ENCODE measurements at regions not wholly inside any gene's neighbourhood (a gene's known extent, or its start where the extent isn't known, plus 50 kb on each side); places are given as distances from the start of the nearest gene placed in this dataset.
A peak's percentile ranks its signal among the peaks of the same experiment; 100 is the strongest.
"Not testable (repeated sequence)": the region's sequence is repeated elsewhere in the genome, so short reads cannot be mapped to it uniquely, and the experiment has no call there.

DNA sequence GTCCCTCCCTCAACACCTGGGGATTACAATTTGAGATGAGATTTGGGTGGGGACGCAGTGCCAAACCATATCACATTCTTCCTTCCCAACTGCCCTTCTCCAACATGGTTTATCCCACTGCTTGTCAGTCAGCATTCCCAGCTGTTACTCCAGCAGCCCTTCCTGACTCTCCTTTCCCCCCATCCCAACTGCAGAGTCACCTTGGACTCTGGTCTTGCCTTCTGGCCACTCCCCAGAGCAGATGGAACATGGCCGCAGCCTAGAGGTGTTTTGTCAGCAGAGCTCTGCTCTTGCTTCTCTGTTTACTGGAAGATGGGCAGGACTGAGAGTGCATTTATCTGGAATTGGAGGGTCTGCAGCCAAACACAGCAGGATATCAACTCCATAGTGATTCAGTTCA is 51.2 kb upstream of the MEX3C start:
- no peak for DNase-seq (ENCODE audit: low read depth in 4 of 4, low spot score in 1 of 4)

DNA sequence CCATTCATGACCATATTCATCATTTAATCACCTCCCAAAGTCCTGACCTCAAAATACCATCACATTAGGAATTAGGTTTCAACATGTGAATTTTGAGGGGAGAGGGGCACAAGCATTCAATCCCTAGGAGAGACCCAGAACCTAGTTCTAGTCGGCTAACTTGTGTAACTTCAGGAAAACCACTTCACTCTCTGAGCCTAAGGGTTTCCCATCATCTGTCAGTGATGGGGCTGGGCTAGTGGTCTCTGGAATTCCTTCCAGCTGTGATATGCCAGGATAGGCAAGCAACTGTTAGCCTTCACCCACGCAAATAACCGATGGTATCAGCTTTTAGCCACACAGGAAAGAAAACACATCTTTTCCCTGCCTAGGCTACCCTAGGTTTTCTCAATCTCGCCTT is 52.5 kb upstream of the MEX3C start:
- DNase-seq (ENCODE audit: low read depth in 4 of 4, low spot score in 1 of 4) = no peak

DNA sequence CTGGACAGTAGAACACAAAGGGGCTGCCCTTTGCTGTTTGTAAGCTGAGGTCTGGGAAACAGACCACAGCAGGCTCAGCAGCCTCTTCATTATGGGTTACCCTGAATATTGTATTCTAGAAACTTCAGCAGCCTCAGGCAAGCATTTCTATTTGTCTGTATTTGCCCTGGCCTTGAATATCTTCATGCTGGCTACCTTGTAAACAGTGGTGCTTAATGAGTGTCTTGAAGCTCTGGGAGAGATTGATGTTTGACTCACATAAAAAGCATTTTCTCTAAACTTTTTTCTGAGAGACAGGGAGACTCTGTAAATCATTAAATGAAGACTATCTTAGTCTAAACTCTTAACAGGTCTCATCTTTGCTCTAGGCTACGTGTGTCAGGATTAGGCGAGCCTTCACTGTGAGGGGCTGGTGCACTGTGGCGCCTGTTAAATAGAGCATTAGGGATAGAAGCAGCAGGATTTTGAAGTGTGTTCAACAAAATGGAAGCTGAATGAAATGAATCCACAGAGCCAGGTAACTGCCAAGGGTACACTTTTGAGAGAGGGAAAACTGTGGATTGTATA is 53.1 kb upstream of the MEX3C start:
- no peak for DNase-seq (ENCODE audit: low read depth in 4 of 4, low spot score in 1 of 4)

DNA sequence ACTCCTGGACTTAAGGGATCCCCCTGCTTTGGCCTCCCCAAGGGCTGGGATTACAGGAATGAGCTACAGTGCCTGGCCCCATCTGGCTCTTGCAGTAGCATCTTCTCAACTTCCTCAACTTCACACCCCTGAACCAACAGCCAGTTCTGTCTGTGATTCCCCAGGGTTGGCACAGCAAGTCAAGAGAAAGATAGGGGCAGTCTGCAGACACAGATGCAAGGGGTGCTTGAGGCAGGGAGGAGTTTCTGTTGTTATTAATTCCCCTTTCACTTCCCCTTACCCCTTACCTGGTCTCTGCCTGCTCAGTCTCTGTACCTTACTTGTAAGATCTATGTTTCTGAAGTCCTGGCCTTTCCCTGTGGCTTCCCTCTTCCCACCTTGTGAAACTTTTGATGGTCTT is 54.1 kb upstream of the MEX3C start:
- DNase-seq (ENCODE audit: low read depth in 4 of 4, low spot score in 1 of 4) = no peak

DNA sequence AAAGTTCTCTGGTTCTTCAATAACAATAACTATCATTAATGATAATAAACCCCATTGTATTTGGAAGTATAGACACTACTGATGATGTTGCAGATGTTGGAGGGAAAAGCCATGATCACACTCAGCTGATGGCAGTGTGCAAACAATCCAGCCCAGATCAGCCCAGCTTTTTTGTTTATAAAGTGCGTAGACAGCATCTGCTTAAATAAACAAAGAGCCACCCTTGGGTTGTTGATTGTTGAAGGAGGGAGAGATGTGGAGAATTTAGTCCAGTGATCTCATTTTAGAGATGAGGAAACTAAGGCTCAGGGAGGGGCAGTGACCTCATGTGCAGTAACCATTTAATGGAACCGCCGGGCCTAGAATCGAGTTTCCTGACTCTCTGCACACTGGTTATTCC is 56.0 kb upstream of the MEX3C start:
- no peak for DNase-seq (ENCODE audit: low read depth in 4 of 4, low spot score in 1 of 4)

DNA sequence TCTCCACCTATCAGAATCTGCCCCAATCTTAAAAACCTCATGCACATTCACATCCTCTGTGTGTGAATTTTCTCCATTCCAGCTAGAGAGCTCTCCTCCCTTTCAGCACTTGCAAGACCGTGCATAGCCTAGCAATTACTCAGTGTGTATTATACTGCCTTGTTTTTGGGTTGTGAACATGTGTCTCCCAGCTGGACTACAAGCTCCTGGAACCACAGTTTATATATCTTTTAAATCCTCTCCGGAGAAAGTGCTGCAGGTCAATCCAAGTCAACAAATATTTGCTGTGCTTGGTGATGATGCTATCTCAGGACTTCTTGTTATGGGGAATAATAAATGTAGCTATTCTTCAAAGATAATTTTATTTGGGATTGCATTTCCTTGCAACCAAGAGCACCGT is 58.2 kb upstream of the MEX3C start:
- no peak for DNase-seq (ENCODE audit: low read depth in 4 of 4, low spot score in 1 of 4)

DNA sequence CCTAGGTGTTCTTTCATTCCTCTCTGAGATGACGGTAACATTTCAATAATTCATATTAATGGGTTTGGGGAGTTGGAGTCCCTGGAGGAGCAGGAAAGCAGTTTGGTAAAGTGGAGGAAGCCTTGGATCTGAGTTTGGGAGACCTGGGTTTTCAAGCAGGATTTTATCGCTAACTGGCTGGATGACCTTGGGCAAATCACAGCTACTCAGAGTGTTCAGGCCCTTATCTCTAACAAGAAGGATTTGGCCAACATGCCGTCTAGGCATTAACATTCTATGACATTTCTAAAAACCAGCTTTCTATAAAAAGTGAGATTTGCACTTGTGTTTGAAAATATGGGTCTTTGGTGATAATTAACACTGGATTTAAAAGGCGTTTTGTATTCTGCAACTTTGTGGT is 59.7 kb upstream of the MEX3C start:
- no peak for DNase-seq (ENCODE audit: low read depth in 4 of 4, low spot score in 1 of 4)

DNA sequence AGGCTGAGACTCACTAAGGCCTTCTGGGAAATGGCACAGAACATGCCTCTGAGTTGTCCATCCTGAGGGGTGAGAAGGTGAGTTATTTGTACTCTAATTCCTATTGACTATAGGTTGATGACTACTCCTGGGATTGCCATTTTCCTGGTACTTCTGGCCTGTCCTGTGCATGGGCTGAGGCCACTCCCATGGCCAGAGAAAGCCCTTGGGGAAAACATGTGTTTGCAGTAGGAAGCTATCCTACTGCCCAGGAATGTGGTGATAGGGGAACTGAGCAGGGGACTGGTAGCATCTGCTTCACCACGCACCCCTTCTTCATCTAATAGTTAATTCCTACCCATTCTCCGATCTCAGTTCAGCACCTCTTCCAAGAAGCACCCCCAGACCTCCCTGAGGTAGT is 62.6 kb upstream of the MEX3C start:
- DNase-seq (ENCODE audit: low read depth in 4 of 4, low spot score in 1 of 4) = no peak

DNA sequence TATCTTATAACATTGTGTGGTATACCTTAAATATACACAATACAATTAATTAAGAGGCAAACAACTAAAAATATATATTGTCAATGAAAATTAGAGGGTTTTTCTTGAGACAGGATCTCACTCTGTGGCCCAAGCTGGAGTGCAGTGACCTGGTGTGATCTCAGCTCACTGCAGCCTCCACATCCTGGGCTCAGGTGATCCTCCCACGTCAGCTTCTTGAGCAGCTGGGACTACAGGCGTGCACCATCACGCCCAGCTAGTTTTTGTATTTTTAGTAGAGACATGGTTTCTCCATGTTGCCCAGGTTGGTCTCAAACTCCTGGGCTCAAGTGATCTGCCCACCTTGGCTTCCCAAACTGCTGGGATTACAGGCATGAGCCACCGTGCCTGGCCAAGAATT is 68.6 kb upstream of the MEX3C start:
- DNase-seq (ENCODE audit: low read depth in 4 of 4, low spot score in 1 of 4) = not testable (repeated sequence)

DNA sequence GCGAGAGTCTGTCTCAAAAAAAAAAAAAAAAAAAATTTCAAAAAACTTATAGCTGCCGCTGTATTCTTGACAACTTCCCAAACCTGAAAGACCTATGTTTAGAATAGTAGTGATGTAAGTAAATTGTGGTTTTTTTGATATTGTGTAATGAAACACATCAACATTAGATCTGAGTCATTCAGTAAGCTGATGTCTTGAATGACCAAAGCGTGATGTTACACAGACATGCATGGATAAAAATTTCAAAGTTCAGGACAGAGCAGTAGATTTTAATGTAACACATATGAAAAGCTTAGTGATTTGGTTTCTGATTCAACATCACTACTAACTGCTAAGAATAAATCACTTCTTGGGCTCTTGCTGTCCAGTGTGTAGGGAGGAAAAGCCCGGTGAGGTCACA is 69.3 kb upstream of the MEX3C start:
- no peak for DNase-seq (ENCODE audit: low read depth in 4 of 4, low spot score in 1 of 4)

DNA sequence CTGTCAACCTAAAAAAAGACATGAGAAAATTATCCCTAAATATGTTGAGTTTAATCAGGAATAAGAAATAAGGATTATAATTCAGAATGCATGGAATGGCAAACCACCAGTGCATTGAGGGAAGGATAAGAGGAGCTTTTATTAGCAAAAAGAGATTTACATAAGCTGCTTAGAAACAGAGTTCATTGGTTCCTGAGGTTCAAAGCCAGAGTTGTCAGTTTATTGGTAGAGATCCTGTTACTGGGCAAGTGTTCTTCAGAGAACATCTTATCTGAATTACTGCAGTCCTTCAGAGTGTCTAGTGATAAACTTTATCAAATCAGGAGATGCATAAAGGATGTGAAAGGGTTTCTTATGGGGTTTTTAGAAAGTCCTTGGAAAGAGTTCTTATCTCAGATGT is 76.0 kb upstream of the MEX3C start:
- DNase-seq (ENCODE audit: low read depth in 4 of 4, low spot score in 1 of 4) = no peak

DNA sequence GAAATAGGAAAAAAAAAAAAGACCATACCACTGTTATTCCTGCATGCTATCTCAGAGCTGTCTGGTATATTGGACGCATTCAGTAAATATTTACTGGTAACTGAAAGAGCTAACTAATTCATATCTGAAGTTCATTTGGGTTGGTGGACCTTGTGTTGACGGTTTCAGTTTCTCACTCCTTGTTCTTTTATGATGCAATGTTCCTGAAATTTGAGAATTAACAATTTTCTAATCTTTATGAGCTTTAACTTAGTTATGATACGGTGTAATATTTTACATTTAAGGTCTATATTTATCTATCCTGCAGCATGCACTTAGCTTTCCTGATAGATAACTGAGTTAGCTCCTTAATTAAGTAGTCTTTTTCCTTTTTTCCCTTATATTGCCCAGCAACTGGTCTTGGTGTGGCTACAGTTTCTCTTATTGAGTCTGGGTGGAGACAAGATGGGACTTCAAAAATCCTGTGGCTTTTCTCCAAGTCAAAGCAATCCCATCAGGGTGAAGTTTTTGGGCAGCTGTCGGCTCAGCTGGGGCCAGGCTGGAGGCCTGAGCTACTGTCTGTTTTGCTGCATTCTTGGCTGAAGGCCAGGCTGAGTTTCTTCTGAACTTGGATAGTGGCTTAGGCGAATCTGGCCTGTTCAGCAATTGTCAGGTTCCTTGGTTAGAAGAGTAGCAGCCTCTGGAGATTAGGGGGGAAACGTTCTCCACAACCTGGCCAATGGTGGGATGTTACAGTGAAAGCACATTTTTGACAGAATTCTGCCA is 78.4 kb upstream of the MEX3C start:
- no peak for DNase-seq (ENCODE audit: low read depth in 4 of 4, low spot score in 1 of 4)

DNA sequence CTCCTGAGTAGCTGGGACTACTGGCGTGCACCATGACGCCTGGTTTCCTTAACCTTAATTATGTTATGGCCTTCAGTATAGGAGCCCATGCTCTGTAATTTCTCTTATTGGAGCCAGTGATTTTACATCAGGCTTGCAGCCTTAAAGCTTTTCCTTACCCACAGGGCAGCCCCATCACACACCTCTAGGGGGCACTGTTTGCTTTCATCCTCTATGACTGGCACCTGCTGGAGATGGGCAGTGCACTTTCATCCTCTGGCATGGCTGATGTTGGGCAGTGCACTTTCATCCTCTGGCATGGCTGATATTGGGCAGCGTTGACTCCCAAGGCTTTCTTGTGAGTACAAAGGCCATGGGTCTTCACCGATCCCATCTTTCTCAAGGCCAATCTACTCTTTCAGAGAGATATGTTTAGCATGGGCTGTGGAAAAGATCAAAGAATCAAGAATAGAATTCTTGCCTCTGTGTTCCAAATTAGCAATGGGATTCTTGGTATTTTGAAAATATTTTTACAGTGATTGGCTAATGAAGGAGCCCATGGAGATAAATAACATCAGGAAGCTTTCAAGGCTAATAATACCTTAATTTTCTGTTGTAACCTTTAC is 80.7 kb upstream of the MEX3C start:
- peak; percentile 6 to 28 (median 13) for DNase-seq (ENCODE audit: low read depth in 4 of 4, low spot score in 1 of 4)

DNA sequence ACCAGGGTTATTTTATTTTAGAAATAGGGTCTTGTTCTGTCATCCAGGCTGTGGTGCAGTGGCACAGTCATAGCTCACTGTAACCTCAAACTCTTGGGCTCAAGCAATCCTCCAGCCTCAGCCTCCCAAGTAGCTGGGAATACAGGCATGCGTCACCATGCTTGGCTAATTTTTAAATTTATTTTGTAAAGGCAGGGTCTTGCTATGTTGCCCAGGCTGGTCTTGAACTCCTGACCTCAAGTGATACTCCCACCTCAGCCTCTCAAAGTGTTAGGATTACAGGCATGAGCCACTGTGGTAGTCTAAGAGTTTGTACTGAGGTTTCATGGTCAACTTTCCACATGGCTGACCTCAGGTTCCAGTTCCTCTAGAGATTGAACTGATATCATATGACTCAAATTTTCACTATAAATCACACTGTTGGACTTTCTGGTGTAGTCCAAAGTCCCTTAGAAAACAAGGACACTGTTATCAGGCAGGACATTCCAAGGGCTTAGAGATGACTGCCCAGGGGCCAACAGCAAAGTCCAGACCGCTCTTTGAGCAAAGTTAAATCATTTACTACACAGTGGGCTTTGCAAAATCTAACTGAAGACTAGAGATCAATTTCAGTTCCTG is 82.0 kb upstream of the MEX3C start:
- DNase-seq (ENCODE audit: low read depth in 4 of 4, low spot score in 1 of 4) = no peak

DNA sequence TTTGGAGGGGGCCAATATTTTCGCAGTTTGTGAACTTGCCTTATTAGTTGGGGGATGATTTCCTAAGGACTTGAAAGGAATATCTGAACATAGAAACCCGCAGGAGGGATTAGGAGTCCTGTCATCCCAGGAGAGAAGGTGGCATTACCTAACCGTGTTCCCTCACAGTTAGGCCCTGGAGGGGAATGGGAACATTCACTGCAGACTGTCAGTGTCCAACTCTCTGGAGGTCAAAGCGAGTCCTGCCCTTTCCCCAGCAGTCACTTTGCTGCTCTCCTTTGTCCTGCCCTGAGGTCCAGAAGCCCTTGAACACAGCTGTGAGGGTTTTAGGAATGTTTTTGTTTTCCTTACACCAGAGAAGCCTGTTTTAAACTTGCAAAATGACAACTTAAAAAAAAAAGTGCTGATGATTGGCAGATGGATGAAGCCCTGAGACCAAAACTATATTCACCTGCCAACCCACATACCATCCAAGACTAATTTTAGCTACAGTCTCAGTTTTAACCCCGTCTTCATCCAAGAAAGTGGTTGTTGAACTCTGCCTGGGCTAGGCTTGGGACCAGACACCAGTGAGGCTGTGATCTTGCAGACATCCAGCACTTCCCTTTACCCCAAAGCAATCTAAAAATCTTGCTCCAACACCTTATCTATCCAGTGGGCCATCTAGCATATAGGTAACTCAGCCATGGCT is 90.5 kb upstream of the MEX3C start:
- no peak for DNase-seq (ENCODE audit: low read depth in 4 of 4, low spot score in 1 of 4)

DNA sequence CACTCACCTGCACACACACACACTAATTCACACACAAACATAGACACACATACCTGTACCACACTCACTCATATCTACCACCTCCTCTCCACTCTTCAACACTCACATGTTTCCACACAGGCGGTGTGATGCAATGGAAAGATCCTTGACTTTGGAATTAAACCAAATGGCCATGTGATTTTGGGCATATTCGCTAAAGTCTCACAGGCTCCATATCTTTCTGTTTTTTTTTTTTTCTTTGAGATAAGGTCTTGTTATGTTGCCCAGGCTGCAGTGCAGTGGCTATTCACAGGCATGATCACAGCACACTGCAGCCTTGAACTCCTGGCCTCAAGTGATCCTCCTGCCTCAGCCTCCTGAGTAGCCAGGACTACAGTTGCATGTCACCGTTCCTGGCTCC is 91.1 kb upstream of the MEX3C start:
- DNase-seq (ENCODE audit: low read depth in 4 of 4, low spot score in 1 of 4) = no peak

DNA sequence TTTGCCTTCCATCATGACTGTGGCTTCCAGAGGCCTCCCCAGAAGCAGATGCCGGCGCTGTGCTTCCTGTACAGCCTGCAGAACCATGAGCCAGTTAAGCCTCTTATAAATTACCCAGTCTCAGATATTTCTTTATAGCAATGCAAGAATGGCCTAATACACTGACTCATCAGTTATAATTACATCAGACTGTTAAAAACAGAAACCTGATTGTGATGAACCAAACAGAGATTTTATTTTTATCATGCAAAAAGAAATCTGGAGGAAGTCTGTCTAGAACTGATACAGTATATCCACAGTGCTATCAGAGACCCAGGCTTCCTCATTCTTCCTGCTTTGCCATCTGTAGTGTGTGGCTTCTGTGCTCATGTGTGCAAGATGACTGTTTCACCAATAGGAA is 93.4 kb upstream of the MEX3C start:
- no peak for DNase-seq (ENCODE audit: low read depth in 4 of 4, low spot score in 1 of 4)

DNA sequence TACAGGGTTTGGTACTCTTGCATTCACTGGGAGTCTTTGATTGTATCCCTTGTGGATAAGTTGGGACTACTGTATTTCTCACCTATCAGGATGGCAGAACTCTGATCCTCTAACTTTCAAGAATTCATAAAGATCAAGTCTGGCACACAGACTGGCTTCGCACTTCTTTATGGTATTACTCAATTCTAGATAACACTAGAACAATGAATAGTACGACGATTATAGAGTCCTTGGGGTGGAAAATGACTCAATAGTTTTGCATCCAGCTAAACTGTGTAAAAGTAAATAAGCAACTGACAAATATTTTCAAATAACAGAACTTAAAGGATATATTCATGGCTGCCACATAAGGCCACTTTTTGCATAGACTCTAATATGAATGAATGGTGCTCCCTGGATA is 103.4 kb upstream of the MEX3C start:
- no peak for DNase-seq (ENCODE audit: low read depth in 4 of 4, low spot score in 1 of 4)

DNA sequence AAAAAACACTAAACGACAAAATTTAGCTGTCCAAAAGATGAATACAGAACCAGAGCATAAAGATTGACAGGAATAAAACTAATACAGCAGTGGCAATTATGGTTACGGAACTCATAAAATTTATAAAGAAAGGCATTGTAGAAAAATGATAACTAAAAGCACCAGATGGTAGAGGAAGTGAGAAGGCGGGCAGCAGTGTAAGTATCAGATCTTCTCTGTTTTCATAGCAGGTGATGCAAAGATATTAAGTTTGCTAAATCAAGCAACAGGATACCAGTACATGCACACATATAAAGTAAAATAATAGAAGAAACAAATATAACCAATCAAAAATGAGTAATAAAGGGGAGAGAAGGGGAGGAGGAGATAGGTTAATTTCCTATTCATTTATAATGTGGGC is 103.9 kb upstream of the MEX3C start:
- no peak for DNase-seq (ENCODE audit: low read depth in 4 of 4, low spot score in 1 of 4)

DNA sequence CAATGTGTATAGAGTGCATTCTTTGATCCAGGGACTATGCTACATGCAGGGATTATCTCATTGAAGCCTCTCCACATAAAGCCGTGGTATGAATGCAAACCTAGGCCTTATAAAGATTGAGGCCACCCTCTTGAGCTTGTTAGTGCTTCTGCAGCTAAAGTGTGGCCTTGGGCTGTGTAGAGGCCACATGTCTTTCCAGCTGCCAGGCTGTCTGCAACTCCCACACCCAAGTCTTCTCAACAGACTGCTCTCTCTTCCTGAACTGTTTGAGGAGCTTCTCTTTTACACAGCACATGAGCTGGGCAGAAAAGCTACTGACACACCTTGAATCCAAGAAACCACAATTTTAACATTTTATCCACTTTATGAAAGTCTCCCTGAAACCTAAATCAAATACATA is 119.2 kb upstream of the MEX3C start:
- no peak for DNase-seq (ENCODE audit: low read depth in 4 of 4, low spot score in 1 of 4)

DNA sequence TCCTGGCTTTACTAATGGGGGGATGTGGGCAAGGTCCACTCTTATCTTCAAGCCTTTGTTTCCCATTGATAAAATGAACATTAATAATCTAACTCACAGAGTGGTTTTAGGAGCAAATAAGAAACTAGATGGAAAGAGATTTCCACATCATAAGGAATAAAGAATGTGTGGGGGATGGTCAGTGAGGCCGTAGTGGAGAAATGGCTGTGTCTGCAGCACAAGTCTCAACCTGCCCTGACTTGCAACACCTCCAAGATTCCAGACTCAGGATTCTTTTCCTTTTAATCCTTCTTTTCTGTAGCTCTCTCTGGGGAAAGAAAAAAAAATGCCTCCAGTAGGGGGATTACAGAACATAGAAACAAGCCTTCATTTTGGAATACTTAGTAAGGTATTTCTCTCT is 124.2 kb upstream of the MEX3C start:
- DNase-seq (ENCODE audit: low read depth in 4 of 4, low spot score in 1 of 4) = no peak

DNA sequence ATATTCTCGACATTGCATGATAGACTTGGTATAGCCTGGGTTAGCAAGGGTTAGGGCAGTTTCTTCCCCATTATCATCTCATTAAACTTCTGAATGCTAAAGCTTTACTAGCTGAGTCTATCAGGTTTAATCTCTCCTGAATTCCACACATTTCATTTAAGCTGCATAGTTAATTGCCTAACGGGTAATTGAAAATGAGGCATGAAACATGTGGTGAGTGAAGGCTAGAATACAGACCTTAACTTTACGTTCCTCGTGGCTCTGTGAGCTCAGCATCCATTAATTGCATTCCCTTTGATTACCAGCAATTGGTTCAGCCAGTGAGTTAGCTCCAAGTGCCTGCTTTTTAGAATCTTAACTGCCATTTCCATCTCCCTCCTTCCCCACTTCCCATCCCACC is 126.5 kb upstream of the MEX3C start:
- DNase-seq (ENCODE audit: low read depth in 4 of 4, low spot score in 1 of 4) = no peak

Measured in stimulated activated CD4-positive, alpha-beta T cell treated with anti-CD3 and anti-CD28 coated beads, Interleukin-1b, Interleukin-23, amount 100 ng/mL, for 24 hours (primary cell).